Retinal pigment epithelial cell (primary cell): ENCODE measurements at regions not wholly inside any gene's neighbourhood (a gene's known extent, or its start where the extent isn't known, plus 50 kb on each side); places are given as distances from the start of the nearest gene placed in this dataset.
"Not testable (repeated sequence)": the region's sequence is repeated elsewhere in the genome, so short reads cannot be mapped to it uniquely, and the experiment has no call there.

Experiments
- DNase-seq: peaks from one replicate; pipeline ENCODE4 v3.0.0-alpha.2; 2010; ENCODE audit warnings: low read depth
- H3K4me3 ChIP-seq: 2 replicates; pipeline ENCODE4 v1.5.1; 2011; ENCODE audit warnings: mild to moderate bottlenecking, low read length, control low read depth, moderate library complexity
- CTCF ChIP-seq: conservative IDR thresholded peaks from 2 replicates; pipeline ENCODE4 v1.5.1; 2011; ENCODE audit warnings: low read depth, low read length, control low read depth, inconsistent platforms

- H3K4me3 ChIP-seq: no peak overlapping the region
- no peak for DNase-seq
- TF ChIP-seq CTCF: no peak
Measured at GRCh38 chr18:59971871-59972428, 72.2 kb downstream of the PMAIP1 start.

DNA sequence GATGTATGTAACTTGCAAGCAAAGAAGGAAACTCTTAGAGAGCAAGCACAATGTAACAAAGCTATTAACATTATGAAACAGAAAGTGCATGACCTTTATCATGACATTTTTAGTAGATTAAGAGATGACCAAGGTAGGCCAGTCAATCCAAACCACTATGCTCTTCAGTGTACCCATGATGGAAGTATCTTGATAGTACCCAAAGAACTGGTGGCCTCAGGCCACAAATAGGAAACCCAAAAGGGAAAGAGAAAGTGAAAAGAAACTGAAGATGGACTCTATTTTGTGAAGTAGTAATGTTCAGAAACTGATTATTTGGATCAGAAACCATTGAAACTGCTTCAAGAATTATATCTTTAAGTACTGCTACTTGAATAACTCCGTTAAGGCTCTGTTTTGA, 71.3 kb downstream of the PMAIP1 start:
- H3K4me3 ChIP-seq, DNase-seq: not testable (repeated sequence)

GRCh38 chr18:59969477-59970028, 69.8 kb downstream of the PMAIP1 start:
- DNase-seq, H3K4me3 ChIP-seq: not testable (repeated sequence)

- TF ChIP-seq CTCF: no peak
- no peak for DNase-seq
Measured at GRCh38 chr18:59968583-59968982, 68.8 kb downstream of the PMAIP1 start.

DNA sequence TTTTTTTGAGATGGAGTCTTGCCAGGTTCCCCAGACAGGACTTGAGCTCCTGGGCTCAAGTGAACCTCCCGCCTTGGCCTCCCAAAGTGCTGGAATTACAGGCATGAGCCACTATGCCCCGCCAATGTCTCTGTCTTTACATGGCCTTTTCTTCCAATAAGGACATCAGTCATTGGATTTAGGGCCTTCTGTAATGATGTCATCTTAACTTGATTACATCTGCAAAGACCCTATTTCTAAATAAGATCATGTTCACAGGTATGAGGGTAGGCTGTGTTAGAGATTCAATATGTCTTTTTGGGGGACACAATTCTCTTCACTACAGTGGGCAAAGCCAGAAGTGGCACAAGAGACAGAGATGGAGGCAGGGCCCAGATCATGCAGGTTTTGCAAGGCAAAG, 68.1 kb downstream of the PMAIP1 start:
- TF ChIP-seq CTCF: no peak
- no peak for DNase-seq
- no peak overlapping the region for H3K4me3 ChIP-seq

More at GRCh38 chr18:59968583-59968982, 68.8 kb downstream of the PMAIP1 start:
- H3K4me3 ChIP-seq: no peak overlapping the region

DNA sequence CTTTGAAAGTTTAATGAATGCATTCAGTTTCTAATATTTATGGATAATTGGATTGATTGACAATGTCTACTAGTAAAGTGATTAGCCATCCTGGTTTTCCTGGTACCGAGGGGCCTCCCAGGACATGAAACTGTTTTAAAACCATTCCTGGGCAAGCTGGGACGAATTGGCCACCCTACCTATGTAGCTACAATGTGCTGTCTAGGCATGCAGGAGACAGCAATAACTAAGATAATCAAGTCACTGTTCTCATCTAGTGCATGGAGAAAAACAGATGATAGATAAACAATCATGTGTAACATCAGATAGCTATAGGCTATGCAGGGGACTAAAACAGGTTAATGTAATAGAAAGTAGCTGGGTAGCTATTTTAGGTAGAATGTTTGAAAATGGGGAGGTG, 67.1 kb downstream of the PMAIP1 start:
- no peak for DNase-seq
- no peak overlapping the region for H3K4me3 ChIP-seq
- TF ChIP-seq CTCF: no peak

DNA sequence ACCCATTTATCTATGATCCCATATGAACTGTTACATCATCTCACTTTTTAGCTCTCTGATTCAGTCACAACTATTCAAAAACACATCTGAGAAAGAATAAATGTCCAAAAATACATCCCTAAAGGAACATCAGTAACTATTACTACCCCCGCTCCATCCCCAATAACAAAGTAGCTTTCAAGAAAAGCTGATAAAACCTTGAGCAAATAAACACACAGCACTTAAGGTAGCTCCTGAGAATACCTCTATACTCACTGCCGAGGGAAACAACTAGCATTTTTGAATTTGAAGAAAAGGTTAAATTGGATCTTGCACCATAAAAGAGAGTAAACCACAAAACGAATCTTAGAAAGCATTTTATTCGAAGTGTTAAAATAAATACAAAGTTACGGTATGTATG, 63.4 kb downstream of the PMAIP1 start:
- H3K4me3 ChIP-seq: no peak overlapping the region
- DNase-seq: no peak
- no peak for TF ChIP-seq CTCF

- TF ChIP-seq CTCF: no peak
- no peak for DNase-seq
- no peak overlapping the region for H3K4me3 ChIP-seq
Measured at GRCh38 chr18:59961070-59961469, 61.3 kb downstream of the PMAIP1 start.
